Mucosa of descending colon (tissue), 3 donors: ENCODE measurements at regions not wholly inside any gene's neighbourhood (a gene's known extent, or its start where the extent isn't known, plus 50 kb on each side); places are given as distances from the start of the nearest gene placed in this dataset.

Experiments
- ATAC-seq: fragments of 200-7000 bp; cut with Tn5 transposase; one replicate; pipeline ENCODE4 v1.9.1; 2020; ENCODE audit warnings: mild to moderate bottlenecking, moderate library complexity
- DNase-seq, 3 donors: peaks; one replicate each; pipeline ENCODE4 v3.0.0-alpha.2; 2020
- H3K36me3 ChIP-seq: fragments of 200-600 bp; one replicate; pipeline ENCODE4 v1.8.0; 2021; ENCODE audit warnings: low read depth, mild to moderate bottlenecking
- H3K4me1 ChIP-seq: fragments of 200-600 bp; one replicate; pipeline ENCODE4 v1.8.0; 2021; ENCODE audit warnings: low read depth, mild to moderate bottlenecking
- H3K4me3 ChIP-seq: fragments of 200-600 bp; one replicate; pipeline ENCODE4 v1.8.0; 2021; ENCODE audit warnings: mild to moderate bottlenecking
- H3K9me3 ChIP-seq: fragments of 200-600 bp; one replicate; pipeline ENCODE4 v1.8.0; 2021; ENCODE audit warnings: mild to moderate bottlenecking
- intact Hi-C, 2 donors: fragments of 100-400 bp; cut with DNase I in 1 of 2; cut with micrococcal nuclease in 1 of 2; formaldehyde crosslinking; loops; one replicate each; pipeline versions ENCODE4 v1.11.0 to v1.11.1; 2022; cut with DNase I, micrococcal nuclease
- TF ChIP-seq, protein P1 (sequence below): fragments of 200-600 bp; IDR thresholded peaks from one replicate; pipeline ENCODE4 v1.8.0; 2022; ENCODE audit warnings: antibody characterized with exemption, mild to moderate bottlenecking
- donor health status: DM: no; HTN: no; CAD: no; lungs with moderate emphysema.
- donor health status: DM: no; HTN: no; CAD: no.
- donor health status: DM: no; HTN: yes; CAD: no.

- TF ChIP-seq, protein P1, sequence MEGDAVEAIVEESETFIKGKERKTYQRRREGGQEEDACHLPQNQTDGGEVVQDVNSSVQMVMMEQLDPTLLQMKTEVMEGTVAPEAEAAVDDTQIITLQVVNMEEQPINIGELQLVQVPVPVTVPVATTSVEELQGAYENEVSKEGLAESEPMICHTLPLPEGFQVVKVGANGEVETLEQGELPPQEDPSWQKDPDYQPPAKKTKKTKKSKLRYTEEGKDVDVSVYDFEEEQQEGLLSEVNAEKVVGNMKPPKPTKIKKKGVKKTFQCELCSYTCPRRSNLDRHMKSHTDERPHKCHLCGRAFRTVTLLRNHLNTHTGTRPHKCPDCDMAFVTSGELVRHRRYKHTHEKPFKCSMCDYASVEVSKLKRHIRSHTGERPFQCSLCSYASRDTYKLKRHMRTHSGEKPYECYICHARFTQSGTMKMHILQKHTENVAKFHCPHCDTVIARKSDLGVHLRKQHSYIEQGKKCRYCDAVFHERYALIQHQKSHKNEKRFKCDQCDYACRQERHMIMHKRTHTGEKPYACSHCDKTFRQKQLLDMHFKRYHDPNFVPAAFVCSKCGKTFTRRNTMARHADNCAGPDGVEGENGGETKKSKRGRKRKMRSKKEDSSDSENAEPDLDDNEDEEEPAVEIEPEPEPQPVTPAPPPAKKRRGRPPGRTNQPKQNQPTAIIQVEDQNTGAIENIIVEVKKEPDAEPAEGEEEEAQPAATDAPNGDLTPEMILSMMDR: no peak
- no peak for ATAC-seq
Measured at GRCh38 chr4:106691749-106692148, 323.2 kb upstream of the GIMD1 start.

GRCh38 chr4:106690487-106690886, 321.9 kb upstream of the GIMD1 start:
- Histone ChIP-seq H3K4me3 (no peak overlapping the region), H3K9me3 (no peaks in the 10 kb centered on the region), H3K36me3 (no peaks in the 10 kb centered on the region), H3K4me1 (no peaks in the 10 kb centered on the region)
- ATAC-seq (no peak), DNase-seq (no peak)
- intact Hi-C loops: no loop called here
- TF ChIP-seq, protein P1: no peak

More at GRCh38 chr4:106691749-106692148, 323.2 kb upstream of the GIMD1 start:
- no peak for DNase-seq
- no peaks in the 10 kb centered on the region for H3K4me1 ChIP-seq
- H3K4me3 ChIP-seq: no peak overlapping the region
- intact Hi-C loops: no loop called here
- no peaks in the 10 kb centered on the region for H3K9me3 ChIP-seq
- no peaks in the 10 kb centered on the region for H3K36me3 ChIP-seq

GRCh38 chr4:106687026-106687425, 318.4 kb upstream of the GIMD1 start:
- H3K9me3 ChIP-seq: no peaks in the 10 kb centered on the region
- no peak for ATAC-seq
- DNase-seq: no peak
- no peaks in the 10 kb centered on the region for H3K4me1 ChIP-seq
- intact Hi-C loops: no loop called here
- TF ChIP-seq, protein P1: no peak
- no peaks in the 10 kb centered on the region for H3K36me3 ChIP-seq
- no peak overlapping the region for H3K4me3 ChIP-seq

- no peaks in the 10 kb centered on the region for H3K36me3 ChIP-seq
- DNase-seq (peak in 1 of 3 donors; percentile 41), ATAC-seq (no peak)
- no peaks in the 10 kb centered on the region for H3K9me3 ChIP-seq
- no peaks in the 10 kb centered on the region for H3K4me1 ChIP-seq
- H3K4me3 ChIP-seq: no peak overlapping the region
- TF ChIP-seq, protein P1: no peak
- intact Hi-C loops: no loop called here
Measured at GRCh38 chr4:106681381-106681921, 312.9 kb upstream of the GIMD1 start.

GRCh38 chr4:106679063-106679462, 310.5 kb upstream of the GIMD1 start:
- no peaks in the 10 kb centered on the region for H3K36me3 ChIP-seq
- H3K4me3 ChIP-seq: no peak overlapping the region
- TF ChIP-seq, protein P1: no peak
- intact Hi-C loops: no loop called here
- H3K4me1 ChIP-seq: no peaks in the 10 kb centered on the region
- peaks cover 5% of the 10 kb centered on the region for H3K9me3 ChIP-seq
- DNase-seq (no peak), ATAC-seq (no peak)

GRCh38 chr4:106677213-106677612, 308.6 kb upstream of the GIMD1 start:
- intact Hi-C loops: no loop called here
- TF ChIP-seq, protein P1: no peak
- DNase-seq: no peak
- Histone ChIP-seq H3K9me3 (peaks cover 8% of the 10 kb centered on the region), H3K4me3 (no peak overlapping the region), H3K36me3 (no peaks in the 10 kb centered on the region), H3K4me1 (no peaks in the 10 kb centered on the region)
- no peak for ATAC-seq
